PC-3 (cell line): ENCODE measurements at regions not wholly inside any gene's neighbourhood (a gene's known extent, or its start where the extent isn't known, plus 50 kb on each side); places are given as distances from the start of the nearest gene placed in this dataset.

Experiments used
- EZH2 ChIP-seq: fragments of 300-600 bp; sonication (generic); IDR thresholded peaks from one replicate; pipeline ENCODE4 v1.6.1; 2017; ENCODE audit warnings: antibody characterized with exemption, mild to moderate bottlenecking, low read length; ENCODE audit not compliant: unreplicated experiment
- TF ChIP-seq, protein P1 (sequence below): fragments of 300-600 bp; sonication (generic); conservative IDR thresholded peaks from 2 replicates; pipeline ENCODE4 v1.5.1; 2017; ENCODE audit warnings: antibody characterized with exemption, low read depth, mild to moderate bottlenecking, low read length

GRCh38 chr1:80536461-80536860 lies 1264.3 kb upstream of the ADGRL2 start:
- TF ChIP-seq EZH2, result no peak
- TF ChIP-seq, protein P1, sequence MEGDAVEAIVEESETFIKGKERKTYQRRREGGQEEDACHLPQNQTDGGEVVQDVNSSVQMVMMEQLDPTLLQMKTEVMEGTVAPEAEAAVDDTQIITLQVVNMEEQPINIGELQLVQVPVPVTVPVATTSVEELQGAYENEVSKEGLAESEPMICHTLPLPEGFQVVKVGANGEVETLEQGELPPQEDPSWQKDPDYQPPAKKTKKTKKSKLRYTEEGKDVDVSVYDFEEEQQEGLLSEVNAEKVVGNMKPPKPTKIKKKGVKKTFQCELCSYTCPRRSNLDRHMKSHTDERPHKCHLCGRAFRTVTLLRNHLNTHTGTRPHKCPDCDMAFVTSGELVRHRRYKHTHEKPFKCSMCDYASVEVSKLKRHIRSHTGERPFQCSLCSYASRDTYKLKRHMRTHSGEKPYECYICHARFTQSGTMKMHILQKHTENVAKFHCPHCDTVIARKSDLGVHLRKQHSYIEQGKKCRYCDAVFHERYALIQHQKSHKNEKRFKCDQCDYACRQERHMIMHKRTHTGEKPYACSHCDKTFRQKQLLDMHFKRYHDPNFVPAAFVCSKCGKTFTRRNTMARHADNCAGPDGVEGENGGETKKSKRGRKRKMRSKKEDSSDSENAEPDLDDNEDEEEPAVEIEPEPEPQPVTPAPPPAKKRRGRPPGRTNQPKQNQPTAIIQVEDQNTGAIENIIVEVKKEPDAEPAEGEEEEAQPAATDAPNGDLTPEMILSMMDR, result no peak
